ENCODE measurements at regions not wholly inside any gene's neighbourhood (a gene's known extent, or its start where the extent isn't known, plus 50 kb on each side); places are given as distances from the start of the nearest gene placed in this dataset.

DNA sequence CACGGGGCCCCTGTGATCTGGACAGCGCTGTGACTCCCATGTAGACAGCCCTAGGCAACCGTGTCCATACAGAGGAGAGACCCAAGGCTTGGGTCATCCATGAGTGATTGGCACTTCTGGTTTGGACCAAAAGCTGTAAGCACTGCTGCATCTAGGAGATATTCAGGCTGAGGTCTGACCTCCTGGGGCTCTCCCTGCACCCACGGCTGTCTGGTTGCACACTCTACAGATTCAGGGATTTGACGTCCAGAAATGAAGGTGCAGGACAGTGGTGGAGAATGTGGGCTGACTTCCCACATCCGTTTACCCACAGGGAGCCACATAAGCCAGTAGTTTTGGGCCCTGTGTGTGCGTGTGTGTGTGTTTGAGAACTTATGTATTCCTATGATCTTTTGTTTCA, 76.2 kb upstream of the ARHGEF7 start:
- TF ChIP-seq, protein P1, sequence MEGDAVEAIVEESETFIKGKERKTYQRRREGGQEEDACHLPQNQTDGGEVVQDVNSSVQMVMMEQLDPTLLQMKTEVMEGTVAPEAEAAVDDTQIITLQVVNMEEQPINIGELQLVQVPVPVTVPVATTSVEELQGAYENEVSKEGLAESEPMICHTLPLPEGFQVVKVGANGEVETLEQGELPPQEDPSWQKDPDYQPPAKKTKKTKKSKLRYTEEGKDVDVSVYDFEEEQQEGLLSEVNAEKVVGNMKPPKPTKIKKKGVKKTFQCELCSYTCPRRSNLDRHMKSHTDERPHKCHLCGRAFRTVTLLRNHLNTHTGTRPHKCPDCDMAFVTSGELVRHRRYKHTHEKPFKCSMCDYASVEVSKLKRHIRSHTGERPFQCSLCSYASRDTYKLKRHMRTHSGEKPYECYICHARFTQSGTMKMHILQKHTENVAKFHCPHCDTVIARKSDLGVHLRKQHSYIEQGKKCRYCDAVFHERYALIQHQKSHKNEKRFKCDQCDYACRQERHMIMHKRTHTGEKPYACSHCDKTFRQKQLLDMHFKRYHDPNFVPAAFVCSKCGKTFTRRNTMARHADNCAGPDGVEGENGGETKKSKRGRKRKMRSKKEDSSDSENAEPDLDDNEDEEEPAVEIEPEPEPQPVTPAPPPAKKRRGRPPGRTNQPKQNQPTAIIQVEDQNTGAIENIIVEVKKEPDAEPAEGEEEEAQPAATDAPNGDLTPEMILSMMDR (IDR thresholded peaks at IDR 0.05 in 4 of 5, conservative IDR thresholded peaks at IDR 0.05 in 1 of 5) = no peak
- TF ChIP-seq POLR2A (IDR thresholded peaks at IDR 0.05) = no peak

Data from gastrocnemius medialis (tissue), 4 donors.